Lower lobe of right lung (tissue), 2 donors: ENCODE measurements at regions not wholly inside any gene's neighbourhood (a gene's known extent, or its start where the extent isn't known, plus 50 kb on each side); places are given as distances from the start of the nearest gene placed in this dataset.
"Not testable (repeated sequence)": the region's sequence is repeated elsewhere in the genome, so short reads cannot be mapped to it uniquely, and the experiment has no call there.

Source experiments
- ATAC-seq, 2 donors: fragments of 200-7000 bp; cut with Tn5 transposase; one replicate each; pipeline ENCODE4 v1.9.1; 2020 to 2022; ENCODE audit warnings: mild to moderate bottlenecking in 2 of 2, moderate library complexity in 2 of 2
- DNase-seq: peaks from one replicate; pipeline ENCODE4 v3.0.0-alpha.2; 2020
- H3K27ac ChIP-seq: fragments of 200-600 bp; one replicate; pipeline ENCODE4 v1.8.0; 2022
- H3K27me3 ChIP-seq: fragments of 200-600 bp; one replicate; pipeline ENCODE4 v1.8.0; 2022; ENCODE audit warnings: low read depth
- H3K36me3 ChIP-seq: fragments of 200-600 bp; one replicate; pipeline ENCODE4 v1.8.0; 2022; ENCODE audit warnings: mild to moderate bottlenecking
- H3K4me1 ChIP-seq: fragments of 200-600 bp; one replicate; pipeline ENCODE4 v1.8.0; 2022
- H3K4me3 ChIP-seq: fragments of 200-600 bp; one replicate; pipeline ENCODE4 v1.8.0; 2022; ENCODE audit warnings: mild to moderate bottlenecking
- H3K9me3 ChIP-seq: fragments of 200-600 bp; one replicate; pipeline ENCODE4 v1.8.0; 2022
- intact Hi-C: fragments of 100-400 bp; cut with DNase I; formaldehyde crosslinking; loops from one replicate; pipeline ENCODE4 v1.11.0; 2022
- TF ChIP-seq, protein P1 (sequence below): fragments of 200-600 bp; IDR thresholded peaks from one replicate; pipeline ENCODE4 v1.8.0; 2022; ENCODE audit warnings: antibody characterized with exemption, mild to moderate bottlenecking
- donor health status: DM: no; HTN: yes; CAD: no; lungs with severe emphysema.

DNA sequence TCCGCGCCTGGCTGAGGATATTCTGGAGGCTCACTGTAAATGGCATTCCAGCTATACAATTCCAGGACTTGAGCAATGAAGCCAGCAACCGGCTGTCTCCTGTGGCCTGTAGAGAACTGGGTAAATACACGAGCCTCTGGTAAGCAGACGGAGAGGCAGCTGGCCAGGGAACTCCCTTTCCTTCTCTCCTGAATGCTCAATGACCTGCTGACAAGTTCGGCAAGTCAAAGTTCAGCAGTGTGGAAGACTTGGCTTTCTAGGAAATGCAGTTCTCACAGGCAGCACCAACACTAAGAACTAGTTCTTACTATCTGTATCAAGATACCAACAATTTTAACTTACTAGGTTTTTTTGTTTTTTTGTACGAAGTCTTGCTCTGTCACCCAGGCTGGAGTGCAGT, 232.1 kb upstream of the NUPR2 start:
- H3K36me3 ChIP-seq, H3K4me3 ChIP-seq, H3K9me3 ChIP-seq, ATAC-seq, H3K27me3 ChIP-seq, intact Hi-C loops, H3K27ac ChIP-seq, DNase-seq, H3K4me1 ChIP-seq: not testable (repeated sequence)

DNA sequence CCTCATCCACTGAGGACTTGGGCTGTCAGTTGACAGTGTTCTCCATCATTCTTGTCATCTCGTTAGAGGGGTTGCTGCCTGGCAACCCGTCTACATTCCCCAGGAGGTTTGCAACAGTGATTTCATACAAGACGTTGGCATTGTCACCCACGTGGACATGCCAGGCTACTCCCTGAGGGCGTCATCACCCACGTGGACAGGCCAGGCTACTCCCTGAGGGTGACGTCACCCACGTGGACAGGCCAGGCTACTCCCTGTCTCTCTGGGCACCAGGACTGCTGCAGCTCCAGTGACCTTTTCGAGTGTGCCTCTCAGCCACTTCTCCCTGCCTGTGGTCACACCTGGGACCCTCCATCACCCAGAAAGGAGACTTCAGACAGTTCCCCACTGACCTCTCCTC, 212.1 kb upstream of the NUPR2 start:
- H3K27me3 ChIP-seq, H3K4me1 ChIP-seq, H3K36me3 ChIP-seq, DNase-seq, ATAC-seq, H3K27ac ChIP-seq, H3K9me3 ChIP-seq, H3K4me3 ChIP-seq, intact Hi-C loops: not testable (repeated sequence)

DNA sequence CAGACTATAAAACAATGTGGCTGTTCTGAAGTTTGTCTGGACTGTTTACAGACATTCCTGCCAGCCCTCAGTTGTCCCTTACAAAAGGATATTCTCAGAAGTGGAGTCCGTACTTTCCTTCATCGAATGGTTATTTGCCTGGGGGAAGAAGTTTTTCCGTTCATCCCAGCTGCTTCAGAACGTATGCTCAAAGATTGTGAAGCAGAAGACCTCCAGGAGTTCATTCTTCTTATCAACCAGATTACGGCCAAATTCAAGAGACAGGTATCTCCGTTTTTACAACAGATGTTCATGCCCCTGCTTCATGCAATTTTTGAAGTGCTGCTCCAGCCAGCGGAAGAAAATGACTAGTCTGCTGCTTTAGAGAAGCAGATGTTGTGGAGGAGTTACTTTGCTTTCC, 174.3 kb upstream of the NUPR2 start:
- Histone ChIP-seq H3K36me3 (no peaks in the 10 kb centered on the region), H3K4me3 (no peak overlapping the region), H3K4me1 (no peaks in the 10 kb centered on the region), H3K27ac (no peak overlapping the region), H3K9me3 (no peaks in the 10 kb centered on the region), H3K27me3 (no peaks in the 10 kb centered on the region)
- ATAC-seq = no peak
- intact Hi-C loops = no loop called here
- TF ChIP-seq, protein P1, sequence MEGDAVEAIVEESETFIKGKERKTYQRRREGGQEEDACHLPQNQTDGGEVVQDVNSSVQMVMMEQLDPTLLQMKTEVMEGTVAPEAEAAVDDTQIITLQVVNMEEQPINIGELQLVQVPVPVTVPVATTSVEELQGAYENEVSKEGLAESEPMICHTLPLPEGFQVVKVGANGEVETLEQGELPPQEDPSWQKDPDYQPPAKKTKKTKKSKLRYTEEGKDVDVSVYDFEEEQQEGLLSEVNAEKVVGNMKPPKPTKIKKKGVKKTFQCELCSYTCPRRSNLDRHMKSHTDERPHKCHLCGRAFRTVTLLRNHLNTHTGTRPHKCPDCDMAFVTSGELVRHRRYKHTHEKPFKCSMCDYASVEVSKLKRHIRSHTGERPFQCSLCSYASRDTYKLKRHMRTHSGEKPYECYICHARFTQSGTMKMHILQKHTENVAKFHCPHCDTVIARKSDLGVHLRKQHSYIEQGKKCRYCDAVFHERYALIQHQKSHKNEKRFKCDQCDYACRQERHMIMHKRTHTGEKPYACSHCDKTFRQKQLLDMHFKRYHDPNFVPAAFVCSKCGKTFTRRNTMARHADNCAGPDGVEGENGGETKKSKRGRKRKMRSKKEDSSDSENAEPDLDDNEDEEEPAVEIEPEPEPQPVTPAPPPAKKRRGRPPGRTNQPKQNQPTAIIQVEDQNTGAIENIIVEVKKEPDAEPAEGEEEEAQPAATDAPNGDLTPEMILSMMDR = no peak
- no peak for DNase-seq

DNA sequence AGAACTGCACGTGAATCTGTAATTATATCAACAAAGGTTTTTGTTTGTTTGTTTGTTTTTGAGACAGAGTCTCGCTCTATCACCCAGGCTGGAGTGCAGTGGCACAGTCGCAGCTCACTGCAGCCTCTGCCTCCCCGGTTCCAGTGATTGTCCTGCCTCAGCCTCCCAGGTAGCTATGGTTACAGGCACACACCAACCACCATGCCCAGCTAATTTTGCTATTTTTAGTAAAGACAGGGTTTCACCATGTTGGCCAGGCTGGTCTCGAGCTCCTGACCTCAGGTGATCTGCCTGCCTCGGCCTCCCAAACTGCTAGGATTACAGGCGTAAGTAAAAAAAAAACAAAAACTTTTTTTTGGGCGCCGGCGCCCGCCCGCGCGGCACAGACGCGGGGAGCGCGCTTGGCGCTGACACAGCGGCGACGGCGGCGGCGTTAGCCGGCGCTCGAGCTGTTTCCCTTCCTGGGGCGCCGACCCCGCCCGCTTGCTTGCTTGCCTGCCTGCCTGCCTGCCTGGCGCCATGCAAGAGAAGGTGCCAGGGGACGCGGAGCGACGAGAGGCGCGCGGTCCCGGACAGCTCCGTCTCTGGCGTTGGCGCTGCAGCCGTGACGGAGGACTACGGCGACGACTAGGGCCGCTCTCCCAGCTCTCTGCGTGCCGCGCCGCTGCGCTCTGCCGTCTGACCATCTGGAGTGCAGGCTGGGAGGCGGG, 171.4 kb upstream of the NUPR2 start:
- Histone ChIP-seq H3K4me1 (no peaks in the 10 kb centered on the region), H3K36me3 (no peaks in the 10 kb centered on the region), H3K9me3 (no peaks in the 10 kb centered on the region), H3K4me3 (peak overlapping the region; percentile 45), H3K27me3 (no peaks in the 10 kb centered on the region), H3K27ac (no peak overlapping the region)
- TF ChIP-seq, protein P1 = no peak
- DNase-seq (no peak), ATAC-seq (peak; percentile 42 to 65)
- intact Hi-C loops = no loop called here

DNA sequence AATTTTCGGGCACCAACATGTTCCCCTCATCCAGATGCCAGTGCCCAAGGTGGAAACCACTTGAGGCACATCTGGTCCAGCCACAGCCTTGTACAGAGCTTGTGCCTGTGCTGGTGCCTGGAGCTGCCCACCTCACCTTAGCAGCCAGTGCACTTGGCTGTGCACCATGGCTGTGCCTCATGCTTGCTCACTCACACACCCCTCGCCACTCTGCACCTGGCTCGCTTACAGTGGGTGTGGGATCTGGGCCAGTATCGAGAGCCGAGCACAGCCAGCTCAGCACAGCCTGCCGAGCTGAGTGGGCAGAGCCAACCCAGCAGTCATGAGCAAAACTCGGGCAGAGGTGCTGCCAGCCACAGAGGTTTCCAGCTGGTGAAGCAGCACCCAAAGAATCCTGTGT, 139.9 kb upstream of the NUPR2 start:
- ATAC-seq (no peak), DNase-seq (no peak)
- Histone ChIP-seq H3K4me1 (no peaks in the 10 kb centered on the region), H3K9me3 (no peaks in the 10 kb centered on the region), H3K36me3 (no peaks in the 10 kb centered on the region), H3K4me3 (no peak overlapping the region), H3K27me3 (no peaks in the 10 kb centered on the region), H3K27ac (no peak overlapping the region)
- TF ChIP-seq, protein P1 = no peak
- intact Hi-C loops = no loop called here

DNA sequence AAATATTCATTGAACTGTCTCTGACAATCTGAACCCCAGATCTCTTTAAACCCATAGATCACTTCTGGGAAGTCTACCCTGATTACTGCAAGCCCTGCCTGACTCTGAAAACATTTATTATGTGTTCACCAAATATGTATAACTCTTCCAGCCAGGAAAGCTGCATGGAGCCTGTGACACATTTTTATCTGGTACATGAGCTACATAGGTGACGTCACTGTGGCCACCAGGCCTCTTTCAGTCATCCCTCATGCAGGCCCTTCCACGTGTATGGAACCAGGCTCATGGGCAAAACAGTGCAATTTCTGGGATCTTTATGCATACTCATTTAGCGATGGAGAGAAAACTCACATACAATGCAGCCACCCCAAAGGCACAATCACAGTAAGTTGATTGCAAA, 133.9 kb upstream of the NUPR2 start:
- Histone ChIP-seq H3K4me1 (no peaks in the 10 kb centered on the region), H3K9me3 (no peaks in the 10 kb centered on the region), H3K27me3 (no peaks in the 10 kb centered on the region), H3K4me3 (no peak overlapping the region), H3K36me3 (no peaks in the 10 kb centered on the region), H3K27ac (no peak overlapping the region)
- TF ChIP-seq, protein P1 = no peak
- ATAC-seq (no peak), DNase-seq (no peak)
- intact Hi-C loops = no loop called here

DNA sequence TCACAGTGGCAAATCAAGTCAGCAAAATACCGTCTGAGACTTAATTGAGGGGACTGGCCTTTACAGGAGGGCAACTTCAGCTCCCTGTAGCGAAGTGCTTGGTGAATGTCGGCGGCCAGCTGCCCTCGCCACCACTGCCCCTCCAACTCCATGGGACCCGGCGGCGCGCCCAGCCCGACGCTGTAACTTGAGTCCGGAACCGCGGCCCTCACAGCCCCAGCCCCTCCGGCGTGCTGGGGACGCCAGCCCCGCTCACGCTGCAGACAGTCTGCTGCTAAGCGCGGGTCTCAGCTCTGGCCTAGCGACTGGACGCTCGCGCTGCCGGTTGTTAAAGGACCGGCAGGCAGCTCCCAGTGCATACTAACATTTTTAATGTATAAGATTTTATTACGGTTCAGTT, 113.4 kb upstream of the NUPR2 start:
- H3K4me1 ChIP-seq = no peaks in the 10 kb centered on the region
- DNase-seq (no peak), ATAC-seq (no peak)
- no peak overlapping the region for H3K27ac ChIP-seq
- TF ChIP-seq, protein P1 = no peak
- H3K9me3 ChIP-seq = no peaks in the 10 kb centered on the region
- no peaks in the 10 kb centered on the region for H3K27me3 ChIP-seq
- no peak overlapping the region for H3K4me3 ChIP-seq
- no peaks in the 10 kb centered on the region for H3K36me3 ChIP-seq
- intact Hi-C loops = no loop called here
